Upper lobe of left lung (tissue), 6 donors: ENCODE measurements at regions not wholly inside any gene's neighbourhood (a gene's known extent, or its start where the extent isn't known, plus 50 kb on each side); places are given as distances from the start of the nearest gene placed in this dataset.
"Not testable (repeated sequence)": the region's sequence is repeated elsewhere in the genome, so short reads cannot be mapped to it uniquely, and the experiment has no call there.

ENCODE experiments used
- ATAC-seq, 2 donors: fragments of 200-7000 bp; cut with Tn5 transposase; one replicate each; pipeline ENCODE4 v1.9.1; 2022; ENCODE audit warnings: mild to moderate bottlenecking in 2 of 2, moderate library complexity in 2 of 2; ENCODE audit not compliant: low FRiP score in 2 of 2
- DNase-seq, 2 donors: peaks; one replicate each; pipeline ENCODE4 v3.0.0-alpha.2; 2019 to 2020
- H3K27ac ChIP-seq, 4 donors: fragments of 200-600 bp; sonication (generic); one replicate each; pipeline ENCODE4 v1.5.1; 2016 to 2019
- H3K27me3 ChIP-seq, 4 donors: fragments of 200-600 bp; sonication (generic); one replicate each; pipeline ENCODE4 v1.5.1; 2017 to 2019
- H3K36me3 ChIP-seq, 4 donors: fragments of 200-600 bp; sonication (generic); one replicate each; pipeline ENCODE4 v1.5.1; 2016 to 2019
- H3K4me1 ChIP-seq, 4 donors: fragments of 200-600 bp; sonication (generic); one replicate each; pipeline ENCODE4 v1.5.1; 2018 to 2019
- H3K4me3 ChIP-seq, 4 donors: fragments of 200-600 bp; sonication (generic); one replicate each; pipeline ENCODE4 v1.5.1; 2017 to 2019; ENCODE audit warnings: mild to moderate bottlenecking in 2 of 4, moderate library complexity in 1 of 4
- H3K9me3 ChIP-seq, 4 donors: fragments of 200-600 bp; sonication (generic); one replicate each; pipeline ENCODE4 v1.5.1; 2018 to 2019
- EP300 ChIP-seq, 4 donors: sonication (generic); formaldehyde crosslinking; IDR thresholded peaks; one replicate each; pipeline ENCODE4 v1.5.1; 2017; ENCODE audit warnings: antibody characterized with exemption in 4 of 4, control low read depth in 2 of 4
- POLR2A ChIP-seq, 4 donors: fragments of 450-650 bp; IDR thresholded peaks; one replicate each; pipeline ENCODE4 v1.5.1; 2016 to 2017; ENCODE audit warnings: antibody characterized with exemption in 4 of 4, mild to moderate bottlenecking in 2 of 4
- POLR2AphosphoS5 ChIP-seq, 2 donors: sonication (generic); formaldehyde crosslinking; IDR thresholded peaks; one replicate each; pipeline ENCODE4 v1.5.1; 2017; ENCODE audit warnings: antibody characterized with exemption in 2 of 2
- WGBS, 2 donors: methylation state at CpG; one replicate each; pipeline ENCODE4 v1.1.5; 2017 to 2018; 5-methylcytosine and 5-hydroxymethylcytosine counted together
- TF ChIP-seq, protein P1 (sequence below), 6 experiments: fragments of 450-650 bp in 4 of 6; fragments of 200-600 bp in 2 of 6; sonication (generic) in 2 of 6; IDR thresholded peaks; one replicate each; pipeline ENCODE4 v1.5.1; 2016 to 2019; ENCODE audit warnings: antibody characterized with exemption in 6 of 6
- donor health status: DM: no; HTN: no; CAD: no; lungs with moderate emphysema.
- donor health status: DM: no; HTN: yes; CAD: no; lungs with severe emphysema.

- no peak overlapping the region for H3K27ac ChIP-seq
- 75 to 100% methylated on average over 1 of the region's 1 CpG for WGBS, 2 donors
- no peak for ATAC-seq
These were observed 563.9 kb downstream of the HTR1A start for GRCh38 chr5:63398346-63398745.

DNA sequence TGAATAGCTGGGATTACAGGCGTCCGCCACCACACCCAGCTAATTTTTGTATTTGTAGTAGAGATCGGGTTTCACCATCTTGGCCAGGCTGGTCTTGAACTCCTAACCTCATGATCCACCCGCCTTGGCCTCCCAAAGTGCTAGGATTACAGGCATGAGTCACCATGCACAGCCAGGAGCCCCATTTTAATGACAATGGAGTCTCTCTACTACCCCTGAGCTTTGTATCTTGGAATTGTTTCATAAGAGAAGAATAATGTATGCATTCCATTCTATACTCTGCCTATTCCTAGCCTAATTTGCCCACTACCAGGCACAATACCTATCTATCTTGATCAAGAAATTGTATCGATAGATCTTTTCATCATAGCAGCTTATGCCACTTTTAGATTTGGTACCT lies 574.1 kb downstream of the HTR1A start:
- H3K27ac ChIP-seq, H3K27me3 ChIP-seq, DNase-seq, ATAC-seq, H3K4me1 ChIP-seq, H3K36me3 ChIP-seq, H3K4me3 ChIP-seq, H3K9me3 ChIP-seq: not testable (repeated sequence)
- 91 to 93% methylated on average over 5 of the region's 5 CpGs for WGBS, 2 donors

More at GRCh38 chr5:63398346-63398745, 563.9 kb downstream of the HTR1A start:
- Histone ChIP-seq H3K9me3 (no peaks in the 10 kb centered on the region), H3K36me3 (no peaks in the 10 kb centered on the region), H3K27me3 (no peaks in the 10 kb centered on the region), H3K4me1 (no peaks in the 10 kb centered on the region), H3K4me3 (no peak overlapping the region)
- DNase-seq: no peak
- TF ChIP-seq EP300 (IDR thresholded peaks at IDR 0.05) (no peak), POLR2A (IDR thresholded peaks at IDR 0.05) (no peak), POLR2AphosphoS5 (IDR thresholded peaks at IDR 0.05) (no peak)
- TF ChIP-seq, protein P1, sequence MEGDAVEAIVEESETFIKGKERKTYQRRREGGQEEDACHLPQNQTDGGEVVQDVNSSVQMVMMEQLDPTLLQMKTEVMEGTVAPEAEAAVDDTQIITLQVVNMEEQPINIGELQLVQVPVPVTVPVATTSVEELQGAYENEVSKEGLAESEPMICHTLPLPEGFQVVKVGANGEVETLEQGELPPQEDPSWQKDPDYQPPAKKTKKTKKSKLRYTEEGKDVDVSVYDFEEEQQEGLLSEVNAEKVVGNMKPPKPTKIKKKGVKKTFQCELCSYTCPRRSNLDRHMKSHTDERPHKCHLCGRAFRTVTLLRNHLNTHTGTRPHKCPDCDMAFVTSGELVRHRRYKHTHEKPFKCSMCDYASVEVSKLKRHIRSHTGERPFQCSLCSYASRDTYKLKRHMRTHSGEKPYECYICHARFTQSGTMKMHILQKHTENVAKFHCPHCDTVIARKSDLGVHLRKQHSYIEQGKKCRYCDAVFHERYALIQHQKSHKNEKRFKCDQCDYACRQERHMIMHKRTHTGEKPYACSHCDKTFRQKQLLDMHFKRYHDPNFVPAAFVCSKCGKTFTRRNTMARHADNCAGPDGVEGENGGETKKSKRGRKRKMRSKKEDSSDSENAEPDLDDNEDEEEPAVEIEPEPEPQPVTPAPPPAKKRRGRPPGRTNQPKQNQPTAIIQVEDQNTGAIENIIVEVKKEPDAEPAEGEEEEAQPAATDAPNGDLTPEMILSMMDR (IDR thresholded peaks at IDR 0.05): no peak

DNA sequence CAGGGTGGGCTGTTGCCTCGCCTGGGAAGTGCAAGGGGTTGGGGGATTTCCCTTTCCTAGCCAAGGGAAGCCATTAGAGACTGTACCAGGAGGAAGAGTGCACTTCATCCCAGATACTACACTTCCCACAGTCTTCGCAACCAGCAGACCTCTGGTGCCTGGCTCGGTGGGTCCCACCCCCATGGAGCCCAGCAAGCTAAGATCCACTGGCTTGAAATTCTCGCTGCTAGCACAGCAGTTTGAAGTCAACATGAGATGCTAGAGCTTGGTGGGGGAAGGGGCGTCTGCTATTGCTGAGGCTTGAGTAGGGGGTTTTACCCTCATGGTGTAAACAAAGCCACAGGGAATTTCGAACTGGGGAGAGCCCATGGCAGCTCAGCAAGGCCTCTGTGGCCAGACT lies 586.4 kb downstream of the HTR1A start:
- no peaks in the 10 kb centered on the region for H3K4me1 ChIP-seq
- H3K9me3 ChIP-seq: no peaks in the 10 kb centered on the region
- H3K27ac ChIP-seq: no peak overlapping the region
- ATAC-seq: no peak
- TF ChIP-seq POLR2AphosphoS5 (IDR thresholded peaks at IDR 0.05): no peak
- TF ChIP-seq, protein P1 (IDR thresholded peaks at IDR 0.05): no peak
- no peak for TF ChIP-seq POLR2A (IDR thresholded peaks at IDR 0.05)
- TF ChIP-seq EP300 (IDR thresholded peaks at IDR 0.05): no peak
- no peak overlapping the region for H3K4me3 ChIP-seq
- H3K27me3 ChIP-seq: no peaks in the 10 kb centered on the region
- H3K36me3 ChIP-seq: no peaks in the 10 kb centered on the region
- 40 to 66% methylated on average over 1 to 6 of the region's 6 CpGs for WGBS, 2 donors
- DNase-seq: no peak

DNA sequence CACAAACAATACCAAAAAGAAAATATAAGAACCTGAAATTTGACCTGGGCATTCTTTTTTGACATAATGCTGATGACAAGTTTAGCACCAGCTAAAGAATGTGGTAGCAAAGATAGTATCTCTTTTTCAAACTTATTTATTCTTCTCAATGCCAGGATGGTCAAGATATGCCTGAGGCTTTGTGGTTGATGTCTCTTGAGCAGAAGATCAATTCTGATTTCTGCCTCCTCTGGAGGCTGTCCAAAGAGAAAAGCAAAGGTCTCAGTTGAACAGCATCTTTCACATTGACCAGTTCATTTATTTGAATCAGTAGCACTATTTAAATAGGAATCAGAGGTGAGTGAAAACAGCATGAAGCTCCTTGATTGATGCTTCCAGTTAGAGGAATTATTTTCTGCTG lies 588.2 kb downstream of the HTR1A start:
- Histone ChIP-seq H3K9me3 (no peaks in the 10 kb centered on the region), H3K27me3 (no peaks in the 10 kb centered on the region), H3K4me3 (no peak overlapping the region), H3K36me3 (no peaks in the 10 kb centered on the region), H3K4me1 (no peaks in the 10 kb centered on the region), H3K27ac (no peak overlapping the region)
- TF ChIP-seq EP300 (IDR thresholded peaks at IDR 0.05): no peak
- TF ChIP-seq POLR2AphosphoS5 (IDR thresholded peaks at IDR 0.05): no peak
- TF ChIP-seq, protein P1 (IDR thresholded peaks at IDR 0.05): no peak
- TF ChIP-seq POLR2A (IDR thresholded peaks at IDR 0.05): no peak
- no peak for ATAC-seq
- DNase-seq: no peak

- DNase-seq (no peak), ATAC-seq (no peak)
- WGBS, 2 donors: 61 to 72% methylated on average over 1 of the region's 1 CpG
- Histone ChIP-seq H3K36me3 (no peaks in the 10 kb centered on the region), H3K4me1 (no peaks in the 10 kb centered on the region), H3K9me3 (no peaks in the 10 kb centered on the region), H3K27ac (no peak overlapping the region), H3K4me3 (no peak overlapping the region), H3K27me3 (no peaks in the 10 kb centered on the region)
- TF ChIP-seq POLR2AphosphoS5 (IDR thresholded peaks at IDR 0.05) (no peak), POLR2A (IDR thresholded peaks at IDR 0.05) (no peak), EP300 (IDR thresholded peaks at IDR 0.05) (no peak)
- TF ChIP-seq, protein P1 (IDR thresholded peaks at IDR 0.05): no peak
These were observed 611.1 kb downstream of the HTR1A start for GRCh38 chr5:63351164-63351563.
